T47D (cell line): ENCODE measurements at regions not wholly inside any gene's neighbourhood (a gene's known extent, or its start where the extent isn't known, plus 50 kb on each side); places are given as distances from the start of the nearest gene placed in this dataset.

Experiments used
- DNase-seq, 2 experiments: peaks; one replicate each; pipeline versions ENCODE4 v3.0.0 to v3.0.0-alpha.2; 2011 to 2012; ENCODE audit warnings: low read depth in 1 of 2, low spot score in 1 of 2
- JUND ChIP-seq: IDR thresholded peaks from 2 replicates; pipeline ENCODE4 v1.6.1; 2012; ENCODE audit warnings: low read depth
- in situ Hi-C: cut with HindIII; loops from 2 replicates; pipeline ENCODE4 v1.10.0; 2016; ENCODE audit warnings: low sequenced_read_pairs, low pct_unique_long_range_greater_than_20kb

GRCh38 chr5:164545507-164545906, 1040.1 kb downstream of the MAT2B start:
- DNase-seq = no peak
- in situ Hi-C loops = no loop called here
- TF ChIP-seq JUND = no peak

DNA sequence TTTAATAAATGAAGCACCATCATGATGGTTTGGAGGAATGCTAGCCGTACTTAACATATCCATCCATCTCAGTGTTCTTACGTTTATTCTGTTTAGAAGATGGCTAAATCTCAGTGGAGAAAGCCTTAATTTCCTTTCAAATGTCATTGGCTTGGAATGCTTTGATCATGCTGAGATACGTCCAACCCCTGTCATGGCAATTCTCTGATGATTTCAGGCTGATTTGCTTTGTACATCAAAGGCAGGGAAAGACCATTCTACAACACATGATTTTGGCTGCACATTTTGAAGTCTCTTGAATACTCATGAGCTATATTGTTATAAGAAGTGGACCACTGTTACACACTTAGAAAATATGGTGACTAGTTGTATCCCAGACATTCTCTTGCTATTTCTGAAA, 1048.4 kb downstream of the MAT2B start:
- in situ Hi-C loops = no loop called here
- no peak for DNase-seq
- no peak for TF ChIP-seq JUND

DNA sequence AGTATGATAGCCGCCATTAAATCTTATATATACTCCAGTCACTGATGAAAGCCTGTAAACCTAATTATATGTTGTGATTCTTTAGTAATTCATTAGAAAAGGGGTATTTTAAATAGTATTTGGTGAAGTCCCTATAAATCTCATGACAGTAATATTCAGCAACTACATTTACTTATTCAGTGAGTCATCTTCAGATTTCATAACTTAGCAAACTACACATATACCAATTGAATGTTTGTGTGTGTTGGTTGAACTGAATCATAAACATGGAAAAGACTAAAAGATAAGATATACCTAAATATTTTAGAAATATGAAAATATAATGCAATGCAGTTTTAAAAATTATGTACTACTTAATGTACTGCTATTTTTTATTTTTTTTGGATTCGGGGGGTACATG, 1050.4 kb downstream of the MAT2B start:
- DNase-seq = no peak
- in situ Hi-C loops = no loop called here
- no peak for TF ChIP-seq JUND

GRCh38 chr5:164560216-164560615, 1054.8 kb downstream of the MAT2B start:
- no peak for DNase-seq
- TF ChIP-seq JUND = no peak
- in situ Hi-C loops = no loop called here

DNA sequence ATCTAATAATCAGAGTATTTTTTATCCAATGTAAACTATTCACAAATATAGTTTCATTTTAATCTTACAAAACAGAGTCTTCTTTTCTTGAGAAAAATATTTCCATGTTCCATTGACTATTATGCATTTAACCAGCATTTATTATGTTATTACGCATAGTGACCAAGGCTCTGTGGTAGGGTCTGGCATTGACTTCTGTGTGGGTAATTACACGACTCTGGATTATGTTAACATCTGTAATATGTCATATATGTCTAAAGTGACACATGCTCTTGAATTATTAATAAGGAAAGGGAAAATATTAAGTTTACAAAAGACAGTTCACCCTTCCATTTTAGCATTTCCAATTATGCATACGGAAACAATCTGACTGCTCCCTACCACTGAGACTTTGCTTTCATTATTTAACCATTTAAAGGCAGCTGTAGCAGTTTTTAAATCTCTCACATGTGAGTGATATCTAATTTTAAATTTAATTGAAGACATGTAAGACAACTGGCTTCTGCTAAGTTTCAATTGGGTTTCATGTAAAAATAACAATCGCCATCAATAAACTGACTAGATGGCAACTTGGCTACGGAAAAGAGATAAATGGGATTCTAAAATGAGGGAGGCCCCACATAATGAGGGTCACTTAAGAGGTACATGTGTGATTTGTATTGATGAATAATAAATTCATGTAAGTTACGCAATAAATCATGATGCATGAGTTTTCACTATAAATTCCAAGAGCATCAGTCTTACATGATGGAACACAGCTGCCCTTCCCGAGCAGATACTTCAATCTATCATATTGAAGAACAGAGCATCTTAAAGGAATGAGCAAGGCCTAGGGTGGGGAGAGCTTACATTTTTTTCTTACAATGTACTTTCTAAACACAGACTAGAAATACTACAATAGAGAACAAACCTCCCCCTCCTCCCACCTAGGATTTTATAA, 1056.8 kb downstream of the MAT2B start:
- DNase-seq = no peak
- no peak for TF ChIP-seq JUND
- in situ Hi-C loops = no loop called here

DNA sequence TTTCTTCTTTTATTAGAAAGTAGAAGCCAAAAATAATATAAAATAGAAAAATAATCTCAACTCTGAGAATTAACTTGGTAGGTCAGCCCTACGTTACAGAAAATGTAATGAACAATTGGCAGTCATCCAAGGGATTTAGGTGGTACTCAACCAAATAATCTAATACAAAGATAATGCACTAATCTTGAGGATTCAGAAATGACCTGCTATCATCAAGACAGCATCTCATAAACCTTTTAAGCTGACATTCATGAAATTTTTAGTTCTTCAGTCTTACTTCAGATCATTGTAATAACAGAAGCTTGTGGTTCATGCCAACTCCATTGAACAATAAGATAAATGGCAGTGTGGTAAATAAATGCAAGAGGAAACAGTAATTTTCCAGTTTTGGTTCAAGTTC, 1058.0 kb downstream of the MAT2B start:
- TF ChIP-seq JUND = no peak
- DNase-seq = no peak
- in situ Hi-C loops = no loop called here

DNA sequence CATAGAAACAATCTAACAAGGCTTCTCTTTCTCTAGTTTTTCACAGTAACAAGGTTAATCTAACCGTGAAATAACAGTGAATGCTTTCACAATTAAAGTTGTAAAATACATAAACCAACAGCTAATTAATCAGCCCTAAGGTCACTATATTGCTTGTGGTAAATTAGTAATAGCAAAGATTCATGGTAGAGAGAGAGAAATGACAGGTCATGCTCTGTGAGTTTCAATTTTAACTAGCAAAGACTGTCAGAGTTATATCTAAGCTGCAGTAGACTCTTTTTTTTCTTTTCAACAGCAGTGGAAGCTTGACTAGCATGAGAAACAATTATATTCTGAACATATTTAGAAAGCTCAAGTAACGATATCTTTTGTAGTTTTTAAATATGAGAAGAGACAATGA, 1068.0 kb downstream of the MAT2B start:
- DNase-seq = no peak
- no peak for TF ChIP-seq JUND
- in situ Hi-C loops = no loop called here

DNA sequence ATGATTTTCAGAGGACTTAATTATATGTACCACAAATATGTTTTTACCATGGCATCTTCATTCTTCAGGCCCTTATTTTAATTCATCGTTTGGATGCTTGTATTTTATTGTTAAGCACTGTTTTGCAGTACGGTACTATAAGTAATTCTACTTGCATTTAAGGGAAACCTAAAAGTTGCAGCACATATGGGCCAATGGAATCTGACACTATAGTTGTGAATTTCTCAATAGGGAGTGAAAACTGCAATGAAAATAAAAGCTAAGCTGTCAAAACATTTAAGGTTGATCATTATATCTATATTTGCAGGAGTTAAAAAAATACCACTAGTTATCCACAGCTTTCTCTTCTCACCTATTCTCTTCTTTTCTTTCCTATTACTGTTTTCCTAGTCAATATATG, 1071.8 kb downstream of the MAT2B start:
- TF ChIP-seq JUND = no peak
- in situ Hi-C loops = no loop called here
- no peak for DNase-seq

GRCh38 chr5:164577742-164578141, 1072.3 kb downstream of the MAT2B start:
- in situ Hi-C loops = no loop called here
- DNase-seq = no peak
- TF ChIP-seq JUND = no peak

- no peak for DNase-seq
- in situ Hi-C loops = no loop called here
- TF ChIP-seq JUND = no peak
Measured at GRCh38 chr5:164578401-164578800, 1073.0 kb downstream of the MAT2B start.

GRCh38 chr5:164578911-164579310, 1073.5 kb downstream of the MAT2B start:
- no peak for TF ChIP-seq JUND
- DNase-seq = no peak
- in situ Hi-C loops = no loop called here

DNA sequence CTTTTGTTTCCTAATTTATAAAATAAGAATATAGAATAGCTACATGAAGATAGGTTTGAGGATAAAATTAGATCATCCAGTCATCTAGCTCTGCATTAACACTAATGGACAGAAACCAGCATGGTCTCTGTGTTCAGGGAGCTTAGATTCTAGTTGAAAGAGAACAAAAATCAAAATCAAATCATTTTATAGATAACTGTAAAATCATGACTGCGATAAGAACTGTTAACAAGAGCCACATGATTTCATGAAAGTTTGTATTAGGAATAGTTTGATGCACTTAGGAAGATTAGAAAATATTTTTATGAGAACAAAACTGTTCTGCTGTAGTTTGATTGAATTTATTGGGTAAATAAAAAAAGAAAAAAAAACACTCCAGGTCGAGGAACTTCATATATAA, 1074.7 kb downstream of the MAT2B start:
- no peak for DNase-seq
- in situ Hi-C loops = no loop called here
- no peak for TF ChIP-seq JUND

- in situ Hi-C loops = no loop called here
- no peak for TF ChIP-seq JUND
- no peak for DNase-seq
Measured at GRCh38 chr5:164581889-164582288, 1076.5 kb downstream of the MAT2B start.

- TF ChIP-seq JUND = no peak
- no peak for DNase-seq
- in situ Hi-C loops = no loop called here
Measured at GRCh38 chr5:164593982-164594381, 1088.6 kb downstream of the MAT2B start.
